ENCODE measurements at regions not wholly inside any gene's neighbourhood (a gene's known extent, or its start where the extent isn't known, plus 50 kb on each side); places are given as distances from the start of the nearest gene placed in this dataset.
"Not testable (repeated sequence)": the region's sequence is repeated elsewhere in the genome, so short reads cannot be mapped to it uniquely, and the experiment has no call there.

GRCh38 chr7:11266101-11266500 is 292.4 kb downstream of the PHF14 start:
- TF ChIP-seq, protein P1, sequence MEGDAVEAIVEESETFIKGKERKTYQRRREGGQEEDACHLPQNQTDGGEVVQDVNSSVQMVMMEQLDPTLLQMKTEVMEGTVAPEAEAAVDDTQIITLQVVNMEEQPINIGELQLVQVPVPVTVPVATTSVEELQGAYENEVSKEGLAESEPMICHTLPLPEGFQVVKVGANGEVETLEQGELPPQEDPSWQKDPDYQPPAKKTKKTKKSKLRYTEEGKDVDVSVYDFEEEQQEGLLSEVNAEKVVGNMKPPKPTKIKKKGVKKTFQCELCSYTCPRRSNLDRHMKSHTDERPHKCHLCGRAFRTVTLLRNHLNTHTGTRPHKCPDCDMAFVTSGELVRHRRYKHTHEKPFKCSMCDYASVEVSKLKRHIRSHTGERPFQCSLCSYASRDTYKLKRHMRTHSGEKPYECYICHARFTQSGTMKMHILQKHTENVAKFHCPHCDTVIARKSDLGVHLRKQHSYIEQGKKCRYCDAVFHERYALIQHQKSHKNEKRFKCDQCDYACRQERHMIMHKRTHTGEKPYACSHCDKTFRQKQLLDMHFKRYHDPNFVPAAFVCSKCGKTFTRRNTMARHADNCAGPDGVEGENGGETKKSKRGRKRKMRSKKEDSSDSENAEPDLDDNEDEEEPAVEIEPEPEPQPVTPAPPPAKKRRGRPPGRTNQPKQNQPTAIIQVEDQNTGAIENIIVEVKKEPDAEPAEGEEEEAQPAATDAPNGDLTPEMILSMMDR (IDR thresholded peaks at IDR 0.05), result no peak
- DNase-seq (no peak), ATAC-seq (no peak)
- intact Hi-C loops (cut with DNase I), result no loop called here
- no peak overlapping the region for H3K27ac ChIP-seq
- H3K4me3 ChIP-seq, result no peak overlapping the region
- no peaks in the 10 kb centered on the region for H3K36me3 ChIP-seq
- no peaks in the 10 kb centered on the region for H3K27me3 ChIP-seq
- H3K9me3 ChIP-seq, result no peaks in the 10 kb centered on the region
- no peaks in the 10 kb centered on the region for H3K4me1 ChIP-seq

DNA sequence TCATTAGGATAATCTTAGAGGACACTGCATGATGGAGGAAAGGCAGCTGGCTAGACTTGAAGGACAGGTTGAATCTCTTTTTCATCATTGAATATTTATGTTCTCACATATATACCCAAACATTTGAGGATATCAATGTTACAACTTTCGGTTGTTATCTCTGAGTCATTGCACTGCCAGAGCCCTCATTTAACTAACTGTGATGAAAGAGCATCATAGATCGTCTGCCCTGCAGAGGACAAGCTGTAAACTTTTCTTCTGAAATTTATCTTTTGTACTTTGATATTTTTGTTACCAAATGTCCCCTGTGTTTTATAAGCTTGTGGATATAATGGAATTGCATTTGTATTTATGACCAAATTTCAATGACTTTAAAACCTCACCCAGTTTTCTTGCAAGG is 298.7 kb downstream of the PHF14 start:
- Histone ChIP-seq H3K36me3 (no peaks in the 10 kb centered on the region), H3K27ac (no peak overlapping the region), H3K27me3 (no peaks in the 10 kb centered on the region), H3K9me3 (no peaks in the 10 kb centered on the region), H3K4me1 (no peaks in the 10 kb centered on the region), H3K4me3 (no peak overlapping the region)
- ATAC-seq (no peak), DNase-seq (no peak)
- TF ChIP-seq, protein P1 (IDR thresholded peaks at IDR 0.05), result no peak
- intact Hi-C loops (cut with DNase I), result no loop called here

DNA sequence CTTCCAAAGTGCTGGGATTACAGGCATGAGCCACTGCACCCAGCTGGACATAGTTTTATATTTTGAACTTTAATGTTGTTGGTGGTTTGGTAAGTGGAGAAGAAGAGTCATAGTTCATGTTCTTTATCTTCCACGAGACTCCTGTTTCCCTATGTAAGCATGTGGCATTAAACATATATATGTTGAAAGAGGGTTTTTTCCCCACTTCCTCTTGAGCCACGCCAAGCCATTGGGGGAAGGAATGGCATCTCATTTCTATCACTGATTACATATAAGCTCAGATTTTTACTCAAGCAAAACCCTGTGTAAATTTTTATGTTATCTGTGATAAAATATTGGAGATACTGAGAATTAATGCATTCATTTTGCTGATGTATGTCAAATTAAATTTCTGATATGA is 300.4 kb downstream of the PHF14 start:
- intact Hi-C loops (cut with DNase I), result no loop called here
- Histone ChIP-seq H3K27ac (no peak overlapping the region), H3K4me3 (no peak overlapping the region), H3K4me1 (no peaks in the 10 kb centered on the region), H3K36me3 (no peaks in the 10 kb centered on the region), H3K9me3 (no peaks in the 10 kb centered on the region), H3K27me3 (no peaks in the 10 kb centered on the region)
- ATAC-seq, result no peak
- TF ChIP-seq, protein P1 (IDR thresholded peaks at IDR 0.05), result no peak
- DNase-seq, result no peak

DNA sequence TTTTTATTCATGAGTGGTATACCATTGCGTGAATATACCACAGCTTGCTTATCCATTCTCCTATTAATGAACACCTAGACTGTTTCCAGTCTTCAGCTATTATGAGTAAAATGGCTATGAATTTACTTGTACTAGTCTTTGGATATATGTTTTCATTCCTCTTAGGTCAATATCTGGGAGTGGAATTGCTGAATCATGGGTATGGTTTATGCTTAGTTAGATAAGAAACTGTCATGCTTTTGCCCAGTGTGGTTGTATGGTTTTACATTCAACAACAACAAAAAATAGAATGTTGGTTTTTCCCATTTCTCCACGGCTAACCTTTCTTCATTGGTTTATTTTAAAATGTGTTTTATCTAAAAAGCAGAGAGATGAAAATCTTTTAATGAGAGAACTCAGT is 308.3 kb downstream of the PHF14 start:
- no peak for ATAC-seq
- intact Hi-C loops (cut with DNase I), result no loop called here
- Histone ChIP-seq H3K9me3 (no peaks in the 10 kb centered on the region), H3K27me3 (no peaks in the 10 kb centered on the region), H3K4me3 (no peak overlapping the region), H3K4me1 (no peaks in the 10 kb centered on the region), H3K36me3 (no peaks in the 10 kb centered on the region), H3K27ac (no peak overlapping the region)
- no peak for DNase-seq
- TF ChIP-seq, protein P1 (IDR thresholded peaks at IDR 0.05), result no peak

- DNase-seq; H3K36me3 ChIP-seq; intact Hi-C loops (cut with DNase I); H3K9me3 ChIP-seq; H3K4me3 ChIP-seq; ATAC-seq; H3K27me3 ChIP-seq; H3K27ac ChIP-seq; H3K4me1 ChIP-seq: not testable (repeated sequence)
These were observed 309.9 kb downstream of the PHF14 start for GRCh38 chr7:11283584-11283983.

- H3K36me3 ChIP-seq, result no peaks in the 10 kb centered on the region
- H3K27ac ChIP-seq, result no peak overlapping the region
- TF ChIP-seq, protein P1 (IDR thresholded peaks at IDR 0.05), result no peak
- no peaks in the 10 kb centered on the region for H3K4me1 ChIP-seq
- H3K4me3 ChIP-seq, result no peak overlapping the region
- ATAC-seq, result no peak
- intact Hi-C loops (cut with DNase I), result no loop called here
- no peak for DNase-seq
- no peaks in the 10 kb centered on the region for H3K9me3 ChIP-seq
- H3K27me3 ChIP-seq, result no peaks in the 10 kb centered on the region
These were observed 317.2 kb downstream of the PHF14 start for GRCh38 chr7:11290863-11291262.
